CD4-positive, CD25-positive, alpha-beta regulatory T cell (primary cell): ENCODE measurements at regions not wholly inside any gene's neighbourhood (a gene's known extent, or its start where the extent isn't known, plus 50 kb on each side); places are given as distances from the start of the nearest gene placed in this dataset.

Experiments used
- ATAC-seq, 2 donors: fragments of 150-1000 bp; cut with Tn5 transposase; one replicate each; pipeline ENCODE4 v1.10.0; 2021; ENCODE audit warnings: low read depth in 2 of 2, moderate number of reproducible peaks in 2 of 2, moderate library complexity in 1 of 2
- DNase-seq, 3 donors: peaks; one replicate each; pipeline versions ENCODE4 v3.0.0 to v3.0.0-alpha.2; 2012 to 2022; ENCODE audit warnings: mixed read lengths in 1 of 3
- H3K27ac ChIP-seq: one replicate; pipeline ENCODE4 v1.7.0; 2013; ENCODE audit warnings: mild to moderate bottlenecking, low read length; ENCODE audit not compliant: insufficient read depth, poor library complexity, severe bottlenecking
- H3K27me3 ChIP-seq: one replicate; pipeline ENCODE4 v1.7.0; 2013; ENCODE audit warnings: low read length; ENCODE audit not compliant: control insufficient read depth, insufficient read depth
- H3K36me3 ChIP-seq: one replicate; pipeline ENCODE4 v1.7.0; 2013; ENCODE audit warnings: mild to moderate bottlenecking, low read length, moderate library complexity; ENCODE audit not compliant: control insufficient read depth, insufficient read depth
- H3K4me1 ChIP-seq: 2 replicates; pipeline ENCODE4 v1.7.0; 2013; ENCODE audit warnings: mild to moderate bottlenecking, low read length; ENCODE audit not compliant: insufficient read depth, control insufficient read depth, poor library complexity, severe bottlenecking
- H3K4me3 ChIP-seq: one replicate; pipeline ENCODE4 v1.7.0; 2013; ENCODE audit warnings: low read depth, mild to moderate bottlenecking, low read length, moderate library complexity
- H3K9me3 ChIP-seq, 2 experiments: 1 replicate in 1 of 2; 2 replicates in 1 of 2; pipeline ENCODE4 v1.7.0; 2013; ENCODE audit warnings: low read length in 2 of 2, mild to moderate bottlenecking in 1 of 2, moderate library complexity in 1 of 2; ENCODE audit not compliant: control insufficient read depth in 2 of 2
- H3K27ac Mint-ChIP-seq, 3 donors: one replicate each; pipeline ENCODE4 v1.8.0; 2020 to 2022; ENCODE audit warnings: mild to moderate bottlenecking in 3 of 3, mixed read lengths in 3 of 3, moderate library complexity in 2 of 3
- H3K27me3 Mint-ChIP-seq: one replicate; pipeline ENCODE4 v1.8.0; 2022; ENCODE audit warnings: mild to moderate bottlenecking, mixed read lengths
- H3K36me3 Mint-ChIP-seq: one replicate; pipeline ENCODE4 v1.8.0; 2020; ENCODE audit warnings: mixed read lengths
- H3K4me1 Mint-ChIP-seq, 4 donors: one replicate each; pipeline ENCODE4 v1.8.0; 2020 to 2022; ENCODE audit warnings: mixed read lengths in 4 of 4, mild to moderate bottlenecking in 1 of 4
- H3K4me3 Mint-ChIP-seq, 4 donors: one replicate each; pipeline ENCODE4 v1.8.0; 2020 to 2022; ENCODE audit warnings: mild to moderate bottlenecking in 4 of 4, mixed read lengths in 4 of 4, moderate library complexity in 3 of 4
- H3K9me3 Mint-ChIP-seq, 7 donors: one replicate each; pipeline ENCODE4 v1.8.0; 2020 to 2022; ENCODE audit warnings: mixed read lengths in 7 of 7, mild to moderate bottlenecking in 3 of 7, moderate library complexity in 2 of 7

DNA sequence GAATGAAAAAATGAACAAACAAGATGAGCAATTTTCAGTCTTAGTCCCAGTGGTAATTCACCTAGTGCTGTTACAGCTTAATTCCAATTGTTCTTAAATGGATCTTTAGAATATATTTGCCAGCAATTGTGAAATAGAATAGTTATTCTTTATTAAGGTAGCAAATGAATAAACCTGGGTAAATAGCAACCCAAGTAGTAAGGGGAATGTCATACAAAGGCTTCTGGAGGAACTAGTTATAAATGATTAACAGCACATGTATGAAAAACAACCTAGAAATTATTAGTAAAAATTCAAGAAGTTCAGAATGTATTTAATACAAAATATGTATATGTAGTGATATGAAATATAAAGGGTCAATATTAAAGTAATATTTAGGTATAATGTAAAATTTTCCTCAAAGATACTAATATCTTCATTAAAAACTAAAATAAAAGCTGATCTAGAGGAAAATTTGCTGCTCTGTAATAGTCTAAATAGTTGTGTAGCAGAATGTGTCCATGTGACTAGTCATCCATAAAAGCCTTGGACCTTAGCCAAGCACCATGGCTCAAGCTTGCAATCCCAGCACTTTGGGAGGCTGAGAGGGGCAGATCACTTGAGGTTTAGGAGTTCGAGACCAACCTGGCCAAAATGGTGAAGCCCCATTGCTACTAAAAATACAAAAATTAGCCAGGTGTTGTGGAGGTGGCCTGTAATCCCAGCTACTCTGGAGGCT lies 535.9 kb upstream of the ATXN8OS start:
- no peak overlapping the region for H3K4me3 Mint-ChIP-seq
- peaks cover 0 to 34% (median 4%) of the 10 kb centered on the region in 7 donors for H3K9me3 Mint-ChIP-seq
- H3K27me3 ChIP-seq, result no peaks in the 10 kb centered on the region
- H3K4me1 ChIP-seq, result no peaks in the 10 kb centered on the region
- no peaks in the 10 kb centered on the region for H3K36me3 Mint-ChIP-seq
- H3K4me3 ChIP-seq, result no peak overlapping the region
- H3K4me1 Mint-ChIP-seq, result no peaks in the 10 kb centered on the region
- no peaks in the 10 kb centered on the region for H3K27me3 Mint-ChIP-seq
- H3K27ac ChIP-seq, result no peak overlapping the region
- no peak for ATAC-seq
- no peaks in the 10 kb centered on the region for H3K36me3 ChIP-seq
- peaks cover 0 to 3% of the 10 kb centered on the region in 2 experiments for H3K9me3 ChIP-seq
- no peak overlapping the region for H3K27ac Mint-ChIP-seq
- no peak for DNase-seq

DNA sequence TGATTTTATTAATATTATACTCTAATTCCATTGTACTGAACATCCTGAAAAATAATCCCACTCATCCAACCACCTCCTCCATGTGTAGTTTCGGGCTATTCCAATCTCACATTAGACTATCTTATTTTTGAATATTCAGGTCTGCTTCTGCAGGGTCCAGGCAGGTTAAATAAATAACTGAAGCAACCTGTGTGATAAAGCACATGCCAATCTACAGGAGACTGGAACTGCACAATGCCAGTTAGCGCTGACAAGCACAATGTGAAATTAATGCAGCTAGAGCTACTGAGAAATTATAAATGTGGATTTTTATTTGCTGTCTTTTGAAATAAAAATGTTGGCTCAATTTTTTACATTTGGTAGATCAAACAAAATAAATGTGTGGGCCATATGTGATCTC lies 540.1 kb upstream of the ATXN8OS start:
- no peak overlapping the region for H3K27ac Mint-ChIP-seq
- peaks cover 0 to 16% (median 6%) of the 10 kb centered on the region in 7 donors for H3K9me3 Mint-ChIP-seq
- no peaks in the 10 kb centered on the region for H3K36me3 Mint-ChIP-seq
- Histone ChIP-seq H3K27ac (no peak overlapping the region), H3K36me3 (no peaks in the 10 kb centered on the region), H3K9me3 (peaks cover 0 to 3% of the 10 kb centered on the region in 2 experiments), H3K27me3 (no peaks in the 10 kb centered on the region), H3K4me1 (no peaks in the 10 kb centered on the region), H3K4me3 (no peak overlapping the region)
- H3K4me1 Mint-ChIP-seq, result no peaks in the 10 kb centered on the region
- H3K27me3 Mint-ChIP-seq, result no peaks in the 10 kb centered on the region
- no peak overlapping the region for H3K4me3 Mint-ChIP-seq
- ATAC-seq, result no peak
- no peak for DNase-seq

DNA sequence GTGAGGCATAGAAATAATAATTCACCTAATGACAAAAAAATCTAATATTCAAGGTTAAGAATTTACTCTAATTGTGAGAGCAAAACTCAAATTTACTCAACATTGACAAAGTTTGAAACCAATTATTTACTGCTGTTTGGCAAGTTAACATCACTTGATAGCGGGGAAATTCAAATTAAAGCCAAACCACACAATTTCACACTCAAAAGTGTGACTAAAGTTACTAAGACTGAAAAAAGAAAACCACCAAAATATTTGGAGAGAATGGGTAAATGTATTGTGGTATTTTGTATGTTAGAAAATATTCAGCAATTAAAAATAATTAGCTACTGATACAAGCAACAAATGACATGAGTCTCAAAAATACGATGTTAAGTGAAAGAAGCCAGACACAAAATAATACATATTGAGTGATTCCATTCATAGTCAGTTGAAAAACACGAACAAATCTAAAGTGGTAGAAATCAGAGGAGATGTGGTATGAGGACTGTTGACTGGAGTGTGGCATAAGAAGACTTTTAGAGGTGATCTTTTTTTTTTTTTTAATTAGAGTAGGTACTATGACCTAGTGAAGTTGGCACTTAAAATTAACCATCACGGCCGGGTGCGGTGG lies 541.4 kb upstream of the ATXN8OS start:
- Histone ChIP-seq H3K4me3 (no peak overlapping the region), H3K9me3 (peaks cover 0 to 3% of the 10 kb centered on the region in 2 experiments), H3K27ac (no peak overlapping the region), H3K4me1 (no peaks in the 10 kb centered on the region), H3K36me3 (no peaks in the 10 kb centered on the region), H3K27me3 (no peaks in the 10 kb centered on the region)
- peaks cover 1 to 15% (median 5%) of the 10 kb centered on the region in 7 donors for H3K9me3 Mint-ChIP-seq
- no peak overlapping the region for H3K27ac Mint-ChIP-seq
- H3K4me3 Mint-ChIP-seq, result no peak overlapping the region
- no peak for ATAC-seq
- no peaks in the 10 kb centered on the region for H3K27me3 Mint-ChIP-seq
- no peaks in the 10 kb centered on the region for H3K36me3 Mint-ChIP-seq
- no peaks in the 10 kb centered on the region for H3K4me1 Mint-ChIP-seq
- no peak for DNase-seq

- no peak overlapping the region for H3K4me3 Mint-ChIP-seq
- H3K4me1 Mint-ChIP-seq, result no peaks in the 10 kb centered on the region
Observed at GRCh38 chr13:69565334-69565733, 542.3 kb upstream of the ATXN8OS start.

DNA sequence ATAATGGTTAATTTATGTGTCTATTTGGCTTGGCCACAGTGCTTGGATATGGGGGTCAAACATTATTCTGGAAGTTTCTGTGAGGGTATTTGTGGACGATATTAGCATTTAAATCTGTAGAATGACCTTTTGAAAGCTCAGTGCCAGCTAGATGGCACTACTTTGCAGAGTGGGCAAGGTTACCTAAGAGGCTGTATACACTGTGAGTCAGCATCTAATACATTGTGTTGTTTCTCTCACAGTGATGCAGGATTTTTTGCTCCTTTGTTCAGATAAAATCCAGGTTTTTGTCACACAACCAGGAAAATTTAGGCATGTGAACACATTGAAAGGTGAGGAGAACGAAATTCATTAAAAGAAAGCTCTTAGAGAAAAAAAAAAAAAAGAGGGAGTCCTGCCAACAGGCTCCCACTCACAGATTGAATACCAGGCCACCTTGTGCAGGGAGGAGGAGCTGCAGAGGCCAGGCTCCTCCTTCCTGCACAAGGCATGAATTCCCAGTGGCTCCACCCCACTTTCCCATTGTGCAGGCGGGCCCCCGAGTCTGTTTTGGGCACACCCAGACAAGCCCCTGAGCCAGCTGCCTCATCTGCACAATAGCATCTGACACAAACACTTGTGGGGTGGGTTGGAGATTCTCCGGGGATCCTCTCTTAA lies 551.0 kb upstream of the ATXN8OS start:
- Histone ChIP-seq H3K27me3 (no peaks in the 10 kb centered on the region), H3K27ac (no peak overlapping the region), H3K4me1 (no peaks in the 10 kb centered on the region), H3K36me3 (no peaks in the 10 kb centered on the region), H3K9me3 (no peaks in the 10 kb centered on the region), H3K4me3 (no peak overlapping the region)
- Mint-ChIP-seq H3K4me1 (no peaks in the 10 kb centered on the region), H3K27ac (no peak overlapping the region), H3K27me3 (no peaks in the 10 kb centered on the region), H3K9me3 (peaks cover 5 to 16% (median 8%) of the 10 kb centered on the region in 7 donors), H3K4me3 (no peak overlapping the region), H3K36me3 (no peaks in the 10 kb centered on the region)
- no peak for DNase-seq
- no peak for ATAC-seq

More at GRCh38 chr13:69565334-69565733, 542.3 kb upstream of the ATXN8OS start:
- no peaks in the 10 kb centered on the region for H3K4me1 ChIP-seq
- H3K4me3 ChIP-seq, result no peak overlapping the region
- peaks cover 1 to 19% (median 7%) of the 10 kb centered on the region in 7 donors for H3K9me3 Mint-ChIP-seq
- peaks cover 0 to 3% of the 10 kb centered on the region in 2 experiments for H3K9me3 ChIP-seq
- H3K36me3 Mint-ChIP-seq, result no peaks in the 10 kb centered on the region
- no peak overlapping the region for H3K27ac ChIP-seq
- ATAC-seq, result no peak
- H3K27ac Mint-ChIP-seq, result no peak overlapping the region
- no peaks in the 10 kb centered on the region for H3K27me3 Mint-ChIP-seq
- DNase-seq, result no peak
- no peaks in the 10 kb centered on the region for H3K36me3 ChIP-seq
- no peaks in the 10 kb centered on the region for H3K27me3 ChIP-seq

- Mint-ChIP-seq H3K36me3 (no peaks in the 10 kb centered on the region), H3K4me1 (no peaks in the 10 kb centered on the region), H3K4me3 (no peak overlapping the region), H3K27ac (no peak overlapping the region), H3K9me3 (peaks cover 0 to 10% (median 8%) of the 10 kb centered on the region in 7 donors), H3K27me3 (no peaks in the 10 kb centered on the region)
- no peak overlapping the region for H3K4me3 ChIP-seq
- H3K27me3 ChIP-seq, result no peaks in the 10 kb centered on the region
- H3K9me3 ChIP-seq, result no peaks in the 10 kb centered on the region
- H3K27ac ChIP-seq, result no peak overlapping the region
- no peak for DNase-seq
- ATAC-seq, result no peak
- no peaks in the 10 kb centered on the region for H3K4me1 ChIP-seq
- H3K36me3 ChIP-seq, result no peaks in the 10 kb centered on the region
Observed at GRCh38 chr13:69553976-69554375, 553.6 kb upstream of the ATXN8OS start.

DNA sequence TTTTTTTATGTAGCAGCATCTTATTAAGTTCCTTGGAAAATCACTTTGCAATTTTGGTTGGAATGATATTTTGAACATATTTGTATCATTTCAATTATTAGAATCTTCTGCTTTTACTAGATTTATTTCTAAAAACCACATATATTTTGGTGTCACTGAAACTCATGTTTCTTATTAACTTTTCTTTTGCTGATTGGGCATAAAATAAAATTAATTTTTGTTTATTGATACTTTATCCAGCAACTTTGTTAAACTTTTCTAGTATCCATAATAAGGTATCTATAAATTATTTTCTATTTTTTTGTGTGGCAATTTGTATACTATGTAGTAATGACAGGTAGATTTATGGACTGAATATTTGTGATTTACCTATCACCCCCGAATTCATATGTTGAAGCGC lies 556.4 kb upstream of the ATXN8OS start:
- no peak overlapping the region for H3K27ac Mint-ChIP-seq
- H3K9me3 Mint-ChIP-seq, result peaks cover 0 to 14% (median 4%) of the 10 kb centered on the region in 7 donors
- H3K27me3 Mint-ChIP-seq, result no peaks in the 10 kb centered on the region
- H3K4me1 Mint-ChIP-seq, result no peaks in the 10 kb centered on the region
- no peaks in the 10 kb centered on the region for H3K4me1 ChIP-seq
- H3K9me3 ChIP-seq, result no peaks in the 10 kb centered on the region
- no peak overlapping the region for H3K27ac ChIP-seq
- H3K36me3 ChIP-seq, result no peaks in the 10 kb centered on the region
- DNase-seq, result no peak
- ATAC-seq, result no peak
- H3K27me3 ChIP-seq, result no peaks in the 10 kb centered on the region
- no peak overlapping the region for H3K4me3 Mint-ChIP-seq
- no peak overlapping the region for H3K4me3 ChIP-seq
- H3K36me3 Mint-ChIP-seq, result no peaks in the 10 kb centered on the region
